ENCODE measurements at regions not wholly inside any gene's neighbourhood (a gene's known extent, or its start where the extent isn't known, plus 50 kb on each side); places are given as distances from the start of the nearest gene placed in this dataset.

DNA sequence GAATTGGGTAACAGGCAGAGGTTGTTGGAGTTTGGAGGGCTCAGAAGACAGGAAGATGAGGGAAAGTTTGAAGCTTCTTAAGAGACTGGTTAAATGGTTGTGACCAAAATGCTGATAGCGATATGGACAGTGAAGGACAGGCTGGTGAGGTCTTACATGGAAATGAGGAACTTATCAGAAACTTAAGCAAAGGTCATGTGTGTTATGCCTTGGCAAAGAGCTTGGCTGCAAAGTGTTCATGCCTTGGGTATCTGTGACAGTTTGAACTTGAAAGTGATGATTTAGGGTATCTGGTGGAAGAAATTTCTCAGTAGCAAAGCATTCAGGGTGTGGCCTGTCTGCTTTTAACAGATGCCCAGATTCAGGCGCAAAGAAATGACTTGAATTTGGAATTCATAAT lies 64.5 kb upstream of the EEPD1 start:
- TF ChIP-seq POLR2A (IDR thresholded peaks at IDR 0.05) = no peak
- no peak for TF ChIP-seq POLR2AphosphoS5 (IDR thresholded peaks at IDR 0.05)

Measured in spleen (tissue), 3 donors.